ENCODE measurements at regions not wholly inside any gene's neighbourhood (a gene's known extent, or its start where the extent isn't known, plus 50 kb on each side); places are given as distances from the start of the nearest gene placed in this dataset.

DNA sequence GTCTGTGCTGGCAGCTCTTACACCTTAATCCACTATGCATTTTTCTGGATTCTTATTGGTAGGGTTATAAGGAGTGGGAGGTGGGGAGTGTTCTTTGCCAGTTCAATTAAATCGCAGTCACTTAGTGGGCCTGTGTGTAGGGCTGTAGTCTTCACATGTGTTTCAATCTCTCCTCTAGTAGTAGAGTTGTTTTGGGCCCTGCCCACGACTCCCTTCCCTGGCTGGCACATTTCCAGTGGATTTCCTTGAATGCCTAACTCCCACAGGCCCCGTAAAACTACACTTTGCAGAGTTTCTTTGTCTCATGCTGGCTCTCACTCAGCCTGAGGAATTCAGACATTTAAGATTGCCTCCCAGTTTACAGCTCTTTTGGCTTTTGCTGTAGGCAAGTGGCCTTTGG, 414.0 kb upstream of the OPRM1 start:
- DNase-seq (ENCODE audit: low spot score): peak; percentile 8

DNA sequence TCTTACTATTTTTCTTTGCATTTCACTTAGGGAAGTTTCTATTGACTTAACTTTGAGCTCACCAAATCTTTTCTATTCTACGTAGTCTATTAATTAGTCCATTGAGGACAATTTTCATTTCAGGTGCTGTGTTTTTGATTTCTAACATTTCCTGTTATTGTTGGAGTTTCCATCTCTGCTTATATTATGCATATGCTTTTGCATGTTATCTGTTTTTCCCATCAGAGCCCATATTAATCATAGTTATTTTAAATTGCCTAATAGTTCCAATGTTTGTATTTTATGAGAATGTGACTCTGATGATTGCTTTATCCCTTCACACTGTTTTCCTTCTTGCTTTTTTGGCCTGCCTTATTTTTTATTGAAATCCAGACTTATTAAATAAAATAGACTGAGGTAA, 414.5 kb upstream of the OPRM1 start:
- no peak for DNase-seq (ENCODE audit: low spot score)

DNA sequence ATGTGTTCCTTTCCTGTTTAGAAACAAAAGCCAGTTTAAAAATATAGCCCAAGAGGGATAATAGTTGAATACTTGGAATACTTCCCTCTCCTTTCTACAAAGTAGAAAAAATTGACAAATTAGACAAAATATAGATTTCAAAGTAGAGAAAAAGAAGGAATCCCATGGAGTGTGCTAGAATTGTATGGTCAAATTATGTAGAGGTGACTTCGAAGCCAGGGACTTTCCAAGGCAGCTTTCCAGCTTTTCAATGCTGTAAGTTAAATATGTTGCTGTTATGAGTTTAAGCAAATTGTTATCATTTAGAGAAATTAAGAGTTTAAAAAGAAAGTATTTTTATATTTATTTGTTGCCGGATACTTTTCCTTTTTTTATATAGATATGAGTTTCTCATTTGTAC, 415.5 kb upstream of the OPRM1 start:
- DNase-seq (ENCODE audit: low spot score): no peak

DNA sequence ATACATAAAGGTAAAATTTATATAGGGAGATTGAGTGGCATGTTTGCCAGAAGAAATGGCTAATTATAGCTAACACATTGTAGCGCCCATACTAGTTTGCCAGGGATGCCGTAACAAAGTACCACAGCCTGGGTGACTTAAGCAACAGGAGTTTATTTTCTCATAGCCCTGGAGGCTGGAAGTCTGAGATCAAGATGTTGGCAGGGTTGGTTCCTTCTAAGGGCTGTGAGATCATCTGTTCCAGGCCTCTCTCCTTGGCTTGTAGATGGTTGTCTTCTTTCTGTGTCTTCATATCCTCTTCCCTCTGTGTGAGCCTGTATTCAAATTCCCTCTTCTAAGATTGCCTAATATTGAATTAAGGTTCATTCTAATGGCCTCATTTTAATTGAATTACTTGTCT, 417.5 kb upstream of the OPRM1 start:
- no peak for DNase-seq (ENCODE audit: low spot score)

DNA sequence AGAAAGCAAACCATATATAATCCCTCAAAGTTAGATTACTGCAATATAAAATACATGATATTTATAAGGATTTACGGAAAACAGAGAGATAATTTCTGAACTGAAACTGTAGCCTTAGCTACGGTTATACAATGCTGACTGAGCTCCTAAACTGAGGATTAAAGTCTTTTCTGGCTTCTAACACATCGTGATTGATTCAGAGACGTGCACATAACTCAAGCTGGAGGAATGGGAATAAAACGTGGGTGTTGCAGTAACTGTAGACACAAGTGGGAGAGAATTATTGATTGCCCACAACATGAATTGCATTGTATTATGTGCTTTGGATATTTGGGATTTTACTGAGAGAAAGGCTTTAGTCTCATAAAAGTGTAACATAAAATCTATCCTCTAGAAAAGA, 418.0 kb upstream of the OPRM1 start:
- no peak for DNase-seq (ENCODE audit: low spot score)

DNA sequence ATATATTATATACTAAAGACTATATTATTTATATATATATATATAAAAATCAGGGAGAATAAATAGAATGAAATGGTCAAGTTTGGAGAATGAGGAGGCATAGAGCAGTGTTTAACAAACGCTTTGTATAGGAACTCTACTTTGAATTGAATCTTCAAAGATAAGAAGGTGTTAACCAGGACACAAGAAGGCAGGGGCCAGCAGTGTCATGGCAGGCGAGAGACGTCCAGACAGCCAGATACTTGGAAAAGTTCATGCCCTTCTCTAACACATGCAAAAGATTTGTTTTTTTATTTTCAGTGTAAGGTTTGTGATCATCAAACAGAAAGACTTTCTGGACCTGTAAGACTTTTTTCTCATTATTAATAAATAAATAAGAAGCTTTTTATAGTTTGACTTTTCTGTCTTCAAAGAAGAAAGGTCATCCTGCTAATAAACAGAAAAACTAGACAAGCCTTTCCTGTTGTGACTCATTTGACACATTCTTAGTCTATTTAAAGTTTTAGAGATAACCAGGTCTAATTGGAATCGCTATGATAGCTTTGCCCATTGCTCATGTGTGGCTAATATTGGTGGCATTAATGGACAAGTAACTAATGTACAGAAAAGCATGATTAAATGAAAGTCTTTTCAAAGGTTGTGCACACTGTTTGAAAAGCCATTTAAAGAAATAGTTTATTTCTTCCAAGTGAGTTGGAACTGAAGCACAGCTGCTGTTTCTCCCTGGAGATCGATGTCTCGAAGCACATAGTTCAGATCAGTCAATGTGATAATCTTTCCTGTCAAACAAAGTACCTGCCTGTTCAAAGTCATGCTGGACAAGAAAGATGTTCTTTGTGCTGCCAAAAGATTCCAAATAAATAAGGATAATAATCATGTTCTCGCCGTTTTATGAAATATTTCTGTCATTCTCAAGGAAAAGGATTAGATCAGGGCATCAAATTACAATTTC, 420.4 kb upstream of the OPRM1 start:
- no peak for DNase-seq (ENCODE audit: low spot score)

DNA sequence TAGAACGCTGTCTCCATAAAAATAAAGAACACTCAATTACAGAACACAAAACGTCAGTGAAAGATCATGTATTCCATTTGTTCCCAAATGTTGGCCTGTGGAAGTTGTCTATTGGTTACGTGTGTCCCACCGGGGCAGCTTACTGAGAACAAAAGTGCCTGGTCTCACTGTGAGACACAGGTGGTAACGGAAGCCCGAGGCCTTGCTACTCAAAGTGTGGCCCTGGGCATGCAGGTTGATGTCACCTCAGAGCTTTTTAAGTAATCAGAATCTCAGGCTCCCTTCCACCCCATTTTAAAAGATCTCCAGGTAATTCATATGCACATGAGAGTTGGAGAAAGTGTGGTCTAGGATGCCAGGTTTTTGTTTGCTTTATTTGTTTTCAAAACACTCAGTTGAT, 422.5 kb upstream of the OPRM1 start:
- DNase-seq (ENCODE audit: low spot score): peak; percentile 7

DNA sequence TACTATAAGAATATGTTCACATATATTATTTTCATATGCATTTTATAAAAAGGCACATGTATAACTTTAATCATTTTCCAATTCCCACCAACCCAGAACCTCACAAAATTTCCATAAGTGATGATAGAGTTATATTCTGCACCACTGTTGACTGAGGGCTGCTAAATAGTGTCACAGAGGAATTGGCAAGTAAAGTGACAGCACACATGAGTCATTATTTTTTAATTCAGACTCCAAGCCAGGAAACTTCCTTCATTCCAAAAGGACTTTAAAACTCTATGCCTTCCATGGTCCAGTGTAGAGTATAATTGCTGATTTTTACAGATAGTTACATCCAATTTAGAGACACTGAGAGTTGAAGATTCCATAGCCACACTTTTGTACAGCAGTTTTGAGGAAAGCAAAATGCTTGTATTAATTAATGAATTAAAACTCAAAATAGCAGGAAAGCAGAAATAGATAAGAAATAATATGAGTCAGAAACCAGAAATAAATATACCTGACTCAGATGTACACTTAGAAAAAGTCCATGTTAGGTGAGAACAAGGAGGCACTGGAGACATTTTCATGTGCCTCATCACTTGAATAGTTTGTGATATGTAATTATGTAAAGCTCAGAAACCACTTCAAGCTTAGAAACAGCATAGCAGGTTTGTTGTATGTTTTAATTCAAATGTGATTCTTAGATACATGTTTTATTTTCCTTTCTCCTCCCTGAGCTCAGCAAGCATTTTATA, 425.2 kb upstream of the OPRM1 start:
- no peak for DNase-seq (ENCODE audit: low spot score)

DNA sequence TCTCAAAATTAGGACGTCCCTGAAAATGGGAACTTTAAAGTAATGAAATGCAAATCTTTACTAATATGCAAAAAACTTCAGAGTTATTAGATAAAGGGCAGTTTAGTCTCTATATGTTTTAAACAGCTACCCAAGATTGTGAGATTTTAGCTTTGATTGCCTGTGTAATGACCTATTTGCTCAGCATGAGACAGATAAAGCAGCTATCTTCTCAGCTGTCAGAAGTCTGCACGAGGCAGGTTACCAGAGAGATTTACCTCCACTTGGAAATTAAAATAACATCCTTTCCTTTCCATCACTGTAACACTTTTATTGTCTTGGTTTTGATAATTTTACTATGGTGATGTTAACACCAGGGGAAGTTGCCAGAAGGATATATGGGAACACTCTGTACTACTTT, 436.6 kb upstream of the OPRM1 start:
- DNase-seq (ENCODE audit: low spot score): no peak

DNA sequence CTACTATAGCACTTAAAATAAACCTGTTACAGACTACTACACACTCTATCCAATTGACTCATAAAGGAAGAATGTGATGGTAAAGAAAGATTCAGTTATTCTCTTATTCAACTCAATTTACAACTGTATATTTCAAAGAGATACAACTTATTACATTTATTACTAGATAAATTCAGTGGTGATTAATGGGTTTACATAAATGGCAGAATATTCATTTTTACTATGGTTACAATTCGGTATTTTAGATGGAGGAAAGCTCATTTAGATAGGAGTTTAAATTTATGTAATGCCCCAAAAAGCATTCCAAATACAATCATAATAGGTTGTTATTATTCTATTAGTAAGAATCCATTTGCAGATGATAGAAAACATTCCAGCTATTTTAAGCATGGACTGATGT, 439.1 kb upstream of the OPRM1 start:
- DNase-seq (ENCODE audit: low spot score): no peak

DNA sequence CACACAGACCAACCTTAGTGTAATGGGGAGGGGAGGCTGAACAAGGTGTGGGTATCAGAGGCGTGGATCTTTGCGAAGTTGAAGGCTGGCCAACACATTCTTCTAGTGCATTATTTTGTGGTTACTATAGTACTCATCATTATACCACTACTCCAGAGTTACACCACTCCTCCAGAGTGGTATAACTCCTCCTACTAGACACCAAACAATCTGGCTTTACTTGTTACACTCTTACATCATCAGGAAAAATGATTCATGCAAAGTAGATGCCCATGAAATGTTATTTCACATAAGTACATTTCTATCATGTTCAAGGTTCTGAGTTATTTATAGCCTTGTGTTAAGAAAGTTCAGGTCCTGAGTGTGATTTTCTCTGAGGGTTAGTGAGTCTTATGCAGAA, 443.1 kb upstream of the OPRM1 start:
- no peak for DNase-seq (ENCODE audit: low spot score)

DNA sequence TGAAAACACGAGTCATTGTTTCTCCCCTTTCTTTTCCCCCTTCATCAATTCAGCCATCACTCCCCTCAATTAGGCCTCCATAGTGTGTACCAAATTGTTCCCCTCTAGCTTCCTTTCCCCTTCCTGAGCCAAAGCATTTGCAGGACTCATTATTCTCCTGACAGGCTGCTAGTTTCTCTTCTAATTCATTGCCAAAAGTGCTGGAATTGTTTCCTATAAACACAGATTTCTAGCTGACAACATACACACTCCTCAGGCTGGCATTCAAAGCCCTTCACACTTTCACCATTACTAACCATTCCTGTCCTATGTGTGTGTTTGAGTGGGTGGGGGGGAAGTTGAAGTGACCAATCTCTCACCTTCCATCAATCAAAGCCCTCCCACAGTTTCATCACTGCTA, 444.2 kb upstream of the OPRM1 start:
- DNase-seq (ENCODE audit: low spot score): no peak

DNA sequence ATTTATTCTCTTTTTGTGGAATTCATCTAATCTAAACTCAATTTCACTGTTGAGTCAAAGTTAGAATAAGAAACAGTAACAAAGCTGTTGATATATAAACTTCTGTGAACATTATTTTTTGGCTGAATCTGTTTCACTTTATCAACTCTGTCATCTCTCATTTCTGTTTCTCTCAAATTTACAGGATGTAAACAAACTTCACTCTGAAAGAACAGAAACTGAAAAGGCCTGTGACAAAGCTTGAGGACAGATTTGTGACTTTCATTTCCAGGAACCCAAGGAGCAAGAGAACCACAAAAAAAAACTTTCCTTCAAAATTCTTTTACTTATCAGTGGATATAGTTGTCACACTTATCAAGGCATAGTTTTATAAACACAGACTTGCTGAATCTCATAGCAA, 447.9 kb upstream of the OPRM1 start:
- DNase-seq (ENCODE audit: low spot score): no peak

DNA sequence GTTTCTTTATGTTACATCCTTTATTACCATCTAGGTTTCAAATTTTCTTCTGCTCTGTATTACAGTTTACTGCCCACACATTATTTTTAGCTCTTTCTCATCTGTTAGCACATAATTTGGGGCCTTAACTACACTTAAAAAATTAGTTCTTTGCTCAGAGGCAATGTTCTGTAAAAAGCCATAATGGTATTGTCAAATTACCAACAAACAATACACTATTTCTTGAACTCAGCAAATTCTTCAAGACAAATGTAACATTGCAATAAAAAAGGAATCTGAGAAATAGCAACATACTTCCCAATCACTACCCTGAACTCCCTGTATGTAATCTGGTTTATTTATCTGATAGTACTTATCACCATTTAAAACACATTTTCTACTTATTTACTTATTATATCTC, 448.6 kb upstream of the OPRM1 start:
- DNase-seq (ENCODE audit: low spot score): no peak

DNA sequence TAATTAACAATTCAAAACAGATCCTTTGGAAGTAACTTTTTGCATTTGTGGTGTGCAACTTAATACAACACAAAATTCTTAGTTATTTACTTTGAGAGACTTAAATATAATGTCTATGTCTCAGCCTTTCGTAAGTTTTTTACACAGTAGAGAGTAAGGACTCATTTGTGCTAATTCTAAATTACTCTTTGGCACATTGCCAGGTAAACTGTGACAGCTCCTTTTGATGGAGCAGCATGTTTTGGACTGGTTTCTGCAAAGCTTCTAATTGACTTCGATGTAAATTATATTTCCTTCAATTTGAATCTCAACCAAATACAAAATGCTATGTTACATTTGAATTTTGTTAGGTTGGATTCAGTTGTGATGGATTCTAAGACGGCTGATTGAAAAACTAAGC, 450.7 kb upstream of the OPRM1 start:
- no peak for DNase-seq (ENCODE audit: low spot score)

DNA sequence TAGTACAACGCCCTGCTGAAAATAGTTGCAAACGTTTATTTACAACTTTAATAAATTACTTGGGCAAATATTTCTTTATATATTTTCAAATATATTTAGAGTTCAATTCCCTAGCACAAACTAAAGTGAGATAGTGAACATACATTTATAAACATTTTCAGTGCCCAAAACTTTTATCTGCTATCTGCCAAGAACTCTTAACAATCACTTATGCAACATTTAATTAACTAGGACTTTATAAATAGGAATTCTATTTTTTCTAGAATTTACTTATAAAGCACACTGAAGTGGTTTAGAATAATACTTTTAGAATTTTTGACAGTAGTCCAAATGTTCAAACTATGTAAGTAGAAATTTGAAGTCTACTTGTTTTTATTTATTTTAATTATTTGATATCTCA, 452.6 kb upstream of the RGS17 start:
- DNase-seq (ENCODE audit: low spot score): no peak

DNA sequence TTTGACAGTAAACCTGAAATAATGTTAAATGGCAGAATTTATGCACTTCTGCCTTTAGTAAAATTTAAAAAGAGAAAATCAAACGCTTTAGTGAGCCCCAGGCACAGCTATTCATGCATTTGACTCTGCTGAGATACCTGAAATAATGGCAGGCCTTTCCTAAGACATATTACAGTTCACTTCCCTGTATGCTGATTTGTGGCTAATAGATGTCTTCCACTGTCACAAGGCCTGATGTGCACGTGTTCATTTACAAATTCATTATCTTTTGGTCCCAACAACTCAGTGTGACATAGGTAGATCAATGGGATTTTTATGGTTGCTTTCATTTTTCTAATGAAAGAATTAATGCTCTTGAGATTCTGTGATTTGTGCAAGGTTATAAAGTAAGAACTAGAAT, 449.7 kb upstream of the RGS17 start:
- no peak for DNase-seq (ENCODE audit: low spot score)

DNA sequence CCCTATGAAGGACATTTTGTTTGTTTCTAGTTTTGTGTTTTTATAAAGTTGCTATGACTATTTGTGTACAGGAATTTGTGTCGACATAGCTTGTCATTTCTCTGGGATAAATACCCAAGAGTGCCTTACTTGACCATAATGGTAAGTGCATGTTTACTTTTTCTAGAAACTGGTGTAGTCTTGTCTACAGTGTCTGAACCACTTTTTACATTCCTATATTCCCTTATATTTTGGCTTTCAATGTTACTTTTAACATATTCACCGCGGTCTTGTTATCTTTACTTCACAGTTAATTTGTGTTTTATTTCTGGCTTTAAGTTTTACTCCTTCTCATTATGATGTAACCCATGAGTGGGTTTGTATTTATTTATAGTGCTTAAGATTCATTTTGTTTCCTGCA, 444.4 kb upstream of the RGS17 start:
- DNase-seq (ENCODE audit: low spot score): no peak

DNA sequence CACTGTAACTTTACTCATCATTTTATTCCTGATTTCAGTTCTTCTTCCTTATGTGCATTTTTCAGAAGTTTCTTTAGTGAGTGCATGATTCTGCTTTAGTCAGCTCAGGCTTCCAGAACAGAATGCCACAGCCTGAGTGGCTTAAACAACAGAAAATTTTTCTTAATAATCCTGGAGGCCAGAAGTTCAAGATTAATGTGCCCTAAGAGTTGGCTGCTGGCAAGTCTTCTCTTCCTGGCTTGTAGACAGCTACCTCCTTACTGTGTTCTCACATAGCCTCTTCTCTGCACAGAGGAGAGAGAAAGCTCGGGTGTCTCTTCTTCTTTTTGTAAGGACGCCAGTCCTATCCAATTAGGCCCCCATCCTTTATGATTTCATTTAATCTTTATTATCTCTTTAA, 443.1 kb upstream of the RGS17 start:
- no peak for DNase-seq (ENCODE audit: low spot score)

DNA sequence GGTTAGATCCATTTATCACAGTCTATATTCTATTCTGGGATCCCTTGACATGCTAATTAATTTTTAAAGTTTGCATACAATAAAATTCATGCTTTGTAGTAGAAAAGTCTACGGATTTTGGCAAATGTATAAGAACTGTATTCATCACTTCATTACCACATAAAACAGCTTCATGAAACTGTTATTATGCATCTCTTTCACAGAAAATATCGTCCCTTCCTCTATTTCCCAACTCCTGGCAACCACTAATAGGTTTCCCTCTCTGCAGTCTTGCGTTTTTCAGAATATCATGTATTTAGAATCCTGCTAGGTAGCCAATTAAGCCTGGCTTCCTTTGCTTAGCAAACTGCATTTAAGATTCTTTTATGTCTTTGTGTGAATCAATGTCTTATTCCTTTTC, 441.3 kb upstream of the RGS17 start:
- DNase-seq (ENCODE audit: low spot score): no peak

DNA sequence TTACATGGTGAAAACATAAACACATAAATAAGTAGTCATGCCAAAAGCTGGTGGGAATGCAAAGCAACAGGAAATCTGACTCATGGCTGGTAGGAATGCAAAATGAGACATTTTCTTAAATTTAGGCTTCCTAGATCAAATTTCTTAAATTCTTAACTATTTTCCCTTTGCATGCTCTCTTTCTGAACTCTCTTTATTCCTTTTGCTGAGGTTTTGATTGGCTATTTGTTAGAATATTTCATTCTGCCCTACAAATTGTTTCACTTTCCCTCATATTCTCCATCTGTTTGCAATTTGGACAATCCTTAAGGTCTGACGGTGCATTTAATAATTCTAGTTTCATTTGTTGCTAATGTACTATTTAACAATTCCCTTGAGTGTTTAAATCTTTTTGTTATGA, 437.5 kb upstream of the RGS17 start:
- no peak for DNase-seq (ENCODE audit: low spot score)

DNA sequence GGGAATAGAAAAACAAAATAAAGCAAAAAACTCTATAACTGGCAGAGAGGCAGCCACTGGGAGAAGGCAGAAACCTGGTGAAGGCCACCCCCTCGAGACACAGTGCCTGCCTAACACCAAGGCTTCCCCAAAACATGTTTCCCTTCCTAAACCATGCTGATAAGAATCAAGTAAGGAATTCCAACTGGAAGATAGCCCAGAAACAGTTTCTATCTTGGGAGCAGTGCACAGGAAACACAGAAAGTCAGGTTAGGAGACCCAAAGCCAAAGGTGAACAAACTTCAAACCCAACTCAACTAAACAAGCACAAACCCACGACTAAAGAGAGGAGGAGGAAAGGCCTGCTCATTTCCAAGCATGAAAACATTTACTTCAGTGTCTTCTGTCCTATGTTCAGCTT, 433.7 kb upstream of the RGS17 start:
- DNase-seq (ENCODE audit: low spot score): no peak

DNA sequence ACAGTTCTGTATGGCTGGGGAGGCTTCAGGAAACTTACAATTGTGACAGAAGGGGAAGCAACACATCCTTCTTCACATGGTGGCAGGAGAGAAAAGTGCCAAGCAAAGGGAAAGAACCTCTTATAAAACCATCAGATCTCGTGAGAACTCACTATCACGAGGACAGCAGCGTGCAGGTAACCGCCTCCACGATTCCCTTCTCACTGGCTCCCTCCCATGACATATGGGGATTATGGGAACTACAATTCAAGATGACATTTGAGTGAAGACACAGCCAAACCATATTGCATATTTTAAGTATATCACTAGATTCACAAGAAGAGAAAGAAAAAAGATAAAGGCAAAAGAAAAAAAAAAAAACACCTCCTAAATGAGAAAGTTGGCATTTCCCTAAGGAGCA, 431.9 kb upstream of the RGS17 start:
- DNase-seq (ENCODE audit: low spot score): no peak

DNA sequence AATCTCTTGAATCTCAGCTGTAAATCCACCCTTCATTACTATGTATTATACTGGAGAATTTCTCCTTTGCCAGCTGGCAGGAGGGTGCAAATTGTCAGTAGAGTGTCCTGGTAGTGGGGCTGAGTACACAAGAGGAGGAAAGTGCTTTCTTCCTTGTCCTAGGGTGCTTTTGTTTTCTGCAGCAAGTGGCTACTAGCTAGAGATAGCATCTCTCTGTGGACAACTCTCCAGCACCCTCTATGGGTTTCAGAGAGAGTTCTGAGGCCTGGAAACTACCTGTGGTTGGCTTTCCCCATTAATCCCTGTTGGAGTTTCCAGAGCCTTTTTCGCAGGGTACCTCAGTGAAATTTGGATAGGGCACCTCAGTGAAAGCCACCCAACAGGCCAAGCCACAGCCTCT, 422.5 kb upstream of the RGS17 start:
- DNase-seq (ENCODE audit: low spot score): peak; percentile 78
